ENCODE measurements at regions not wholly inside any gene's neighbourhood (a gene's known extent, or its start where the extent isn't known, plus 50 kb on each side); places are given as distances from the start of the nearest gene placed in this dataset.
"Not testable (repeated sequence)": the region's sequence is repeated elsewhere in the genome, so short reads cannot be mapped to it uniquely, and the experiment has no call there.

GRCh38 chr9:84504360-84504759, 163.8 kb upstream of the SLC28A3 start:
- DNase-seq (ENCODE audit: low read depth), result no peak

- DNase-seq (ENCODE audit: low read depth), result no peak
Measured at GRCh38 chr9:84511651-84512050, 157.9 kb upstream of the NTRK2 start.

- no peak for DNase-seq (ENCODE audit: low read depth)
Measured at GRCh38 chr9:84512493-84512892, 157.0 kb upstream of the NTRK2 start.

- DNase-seq (ENCODE audit: low read depth), result no peak
Measured at GRCh38 chr9:84513473-84513872, 156.1 kb upstream of the NTRK2 start.

- no peak for DNase-seq (ENCODE audit: low read depth)
Measured at GRCh38 chr9:84513979-84514378, 155.6 kb upstream of the NTRK2 start.

- DNase-seq (ENCODE audit: low read depth), result no peak
Measured at GRCh38 chr9:84514421-84514820, 155.1 kb upstream of the NTRK2 start.

- no peak for DNase-seq (ENCODE audit: low read depth)
Measured at GRCh38 chr9:84517026-84517425, 152.5 kb upstream of the NTRK2 start.

GRCh38 chr9:84519413-84519812, 150.1 kb upstream of the NTRK2 start:
- no peak for DNase-seq (ENCODE audit: low read depth)

GRCh38 chr9:84521208-84521607, 148.3 kb upstream of the NTRK2 start:
- DNase-seq (ENCODE audit: low read depth), result no peak

- DNase-seq (ENCODE audit: low read depth), result not testable (repeated sequence)
Measured at GRCh38 chr9:84526211-84526610, 143.3 kb upstream of the NTRK2 start.

GRCh38 chr9:84527060-84527720, 142.3 kb upstream of the NTRK2 start:
- DNase-seq (ENCODE audit: low read depth), result not testable (repeated sequence)

- not testable (repeated sequence) for DNase-seq (ENCODE audit: low read depth)
Measured at GRCh38 chr9:84535973-84536372, 133.6 kb upstream of the NTRK2 start.

- DNase-seq (ENCODE audit: low read depth), result no peak
Measured at GRCh38 chr9:84538879-84539278, 130.7 kb upstream of the NTRK2 start.

- DNase-seq (ENCODE audit: low read depth), result no peak
Measured at GRCh38 chr9:84542554-84542953, 127.0 kb upstream of the NTRK2 start.

- no peak for DNase-seq (ENCODE audit: low read depth)
Measured at GRCh38 chr9:84554069-84554664, 115.4 kb upstream of the NTRK2 start.

- DNase-seq (ENCODE audit: low read depth), result no peak
Measured at GRCh38 chr9:84556556-84556955, 113.0 kb upstream of the NTRK2 start.

- DNase-seq (ENCODE audit: low read depth), result no peak
Measured at GRCh38 chr9:84557751-84558150, 111.8 kb upstream of the NTRK2 start.

GRCh38 chr9:84563691-84564090, 105.8 kb upstream of the NTRK2 start:
- no peak for DNase-seq (ENCODE audit: low read depth)

- no peak for DNase-seq (ENCODE audit: low read depth)
Measured at GRCh38 chr9:84567805-84568204, 101.7 kb upstream of the NTRK2 start.

GRCh38 chr9:84570482-84571154, 98.9 kb upstream of the NTRK2 start:
- DNase-seq (ENCODE audit: low read depth), result no peak

GRCh38 chr9:84573083-84573482, 96.4 kb upstream of the NTRK2 start:
- no peak for DNase-seq (ENCODE audit: low read depth)

- no peak for DNase-seq (ENCODE audit: low read depth)
Measured at GRCh38 chr9:84575705-84576104, 93.8 kb upstream of the NTRK2 start.

- no peak for DNase-seq (ENCODE audit: low read depth)
Measured at GRCh38 chr9:84583866-84584265, 85.7 kb upstream of the NTRK2 start.

- no peak for DNase-seq (ENCODE audit: low read depth)
Measured at GRCh38 chr9:84586662-84587061, 82.9 kb upstream of the NTRK2 start.

Data from GM04504 (cell line).